HepG2 (cell line): ENCODE measurements at regions not wholly inside any gene's neighbourhood (a gene's known extent, or its start where the extent isn't known, plus 50 kb on each side); places are given as distances from the start of the nearest gene placed in this dataset.

ENCODE experiments used
- ATAC-seq: fragments of 200-7000 bp; cut with Tn5 transposase; 3 replicates; pipeline ENCODE4 v1.9.1; 2020; ENCODE audit warnings: mild to moderate bottlenecking, moderate library complexity
- BruUV-seq: library from RNA; stranded (reverse); fragments of 400-500 nt; replicated peaks from 2 replicates; lab custom pipeline; 2021; lab: Mats Ljungman, UMichigan
- CTCF ChIA-PET: fragments of 300-600 bp; formaldehyde crosslinking; extraction: SDS; loops from one replicate; lab custom pipeline; 2021; ENCODE audit warnings: low total read pairs, inconsistent platforms, low intra/inter-chr PET ratio; lab: Yijun Ruan, JAX
- POLR2A ChIA-PET: fragments of 350-600 bp; sonication (Branson Sonifier 250); formaldehyde crosslinking; loops from one replicate; lab custom pipeline; 2020; ENCODE audit warnings: antibody characterized with exemption, inconsistent platforms; lab: Yijun Ruan, JAX
- DNase-seq: peaks from one replicate; pipeline ENCODE4 v3.0.0-alpha.2; 2015; ENCODE audit warnings: low spot score
- FAIRE-seq: peaks from 3 replicates; lab custom pipeline; 2011; peaks lifted over from hg19 to GRCh38; lab: Jason Lieb, UNC
- H2AFZ ChIP-seq: one replicate; pipeline ENCODE4 v1.6.1; 2011; ENCODE audit warnings: low read length, inconsistent platforms
- H3K27ac ChIP-seq: fragments of 300-600 bp; 3 replicates; pipeline ENCODE4 v1.8.0; 2011; ENCODE audit warnings: mixed run types, mild to moderate bottlenecking, mixed read lengths, low read length, inconsistent platforms; ENCODE audit not compliant: insufficient read depth; ENCODE audit errors: extremely low read length
- H3K27me3 ChIP-seq, 2 experiments: fragments of 200-600 bp in 1 of 2; 2 replicates in 1 of 2; 3 replicates in 1 of 2; pipeline versions ENCODE4 v1.6.0 to v1.8.0; 2011; ENCODE audit warnings: low read length in 2 of 2, mild to moderate bottlenecking in 2 of 2, moderate library complexity in 2 of 2, inconsistent platforms in 1 of 2; ENCODE audit not compliant: insufficient read depth in 2 of 2, control insufficient read depth in 1 of 2
- H3K36me3 ChIP-seq, 2 experiments: fragments of 200-600 bp in 1 of 2; replicated peaks in 1 of 2; 2 replicates in 1 of 2; 3 replicates in 1 of 2; pipeline versions ENCODE4 v1.5.1 to v1.8.0; 2011; ENCODE audit warnings: low read length in 2 of 2, inconsistent platforms in 1 of 2; ENCODE audit not compliant: insufficient read depth in 2 of 2, control insufficient read depth in 1 of 2
- H3K4me1 ChIP-seq: 2 replicates; pipeline ENCODE4 v1.5.1; 2012; ENCODE audit warnings: low read length, inconsistent platforms; ENCODE audit not compliant: insufficient read depth
- H3K4me2 ChIP-seq: 2 replicates; pipeline ENCODE4 v1.6.0; 2011; ENCODE audit warnings: low read depth, low read length, inconsistent platforms
- H3K4me3 ChIP-seq, 3 experiments: fragments of 200-600 bp in 1 of 3; sonication (generic), shearing (Covaris generic) in 1 of 3; replicated peaks in 1 of 3; 2 replicates each; pipeline ENCODE4 v1.5.1; 2011 to 2016; ENCODE audit warnings: low read length in 3 of 3, inconsistent platforms in 2 of 3, low read depth in 2 of 3, mild to moderate bottlenecking in 2 of 3, control low read depth in 1 of 3, mixed read lengths in 1 of 3; ENCODE audit not compliant: insufficient read depth in 1 of 3
- H3K79me2 ChIP-seq: one replicate; pipeline ENCODE4 v1.6.1; 2011; ENCODE audit warnings: low read length, inconsistent platforms; ENCODE audit not compliant: insufficient read depth
- H3K9ac ChIP-seq: 2 replicates; pipeline ENCODE4 v1.6.0; 2011; ENCODE audit warnings: mild to moderate bottlenecking, low read depth, low read length, inconsistent platforms; ENCODE audit not compliant: insufficient read depth
- H3K9me3 ChIP-seq: 2 replicates; pipeline ENCODE4 v1.5.1; 2012; ENCODE audit warnings: mild to moderate bottlenecking, low read length
- H4K20me1 ChIP-seq: 2 replicates; pipeline ENCODE4 v1.6.0; 2011; ENCODE audit warnings: inconsistent platforms, mild to moderate bottlenecking, low read length, moderate library complexity; ENCODE audit not compliant: insufficient read depth
- CBFB ChIP-seq: sonication (generic); formaldehyde crosslinking; IDR thresholded peaks from 2 replicates; pipeline ENCODE4 v1.4.0; 2020; ENCODE audit warnings: missing genetic modification reagents
- DPF2 ChIP-seq: sonication (generic); formaldehyde crosslinking; IDR thresholded peaks from 2 replicates; pipeline ENCODE4 v1.4.0; 2020; ENCODE audit warnings: mild to moderate bottlenecking, low read depth, missing genetic modification reagents, borderline replicate concordance
- ELF4 ChIP-seq: sonication (generic); formaldehyde crosslinking; IDR thresholded peaks from 2 replicates; pipeline ENCODE4 v1.5.0; 2020; ENCODE audit warnings: missing genetic modification reagents, mild to moderate bottlenecking, moderate library complexity, borderline replicate concordance
- KLF12 ChIP-seq: sonication (generic); formaldehyde crosslinking; IDR thresholded peaks from 2 replicates; pipeline ENCODE4 v1.4.0; 2020; ENCODE audit warnings: missing genetic modification reagents, borderline replicate concordance
- MED1 ChIP-seq: sonication (generic); formaldehyde crosslinking; IDR thresholded peaks from 2 replicates; pipeline ENCODE4 v1.4.0; 2020; ENCODE audit warnings: missing genetic modification reagents
- MEIS1 ChIP-seq: sonication (generic); formaldehyde crosslinking; IDR thresholded peaks from 2 replicates; pipeline ENCODE4 v1.9.0; 2021; ENCODE audit warnings: mild to moderate bottlenecking, missing genetic modification reagents, moderate library complexity, borderline replicate concordance
- SIN3A ChIP-seq: IDR thresholded peaks from 2 replicates; pipeline ENCODE4 v1.6.1; 2011; ENCODE audit warnings: low read depth, mild to moderate bottlenecking, control low read depth, low read length, borderline replicate concordance
- SNRNP70 ChIP-seq: fragments of 200-400 bp; formaldehyde crosslinking; IDR thresholded peaks from 2 replicates; pipeline ENCODE4 v1.6.1; 2017; ENCODE audit warnings: mild to moderate bottlenecking, low read depth, low read length, moderate library complexity
- THYN1 ChIP-seq: sonication (generic); formaldehyde crosslinking; IDR thresholded peaks from 2 replicates; pipeline ENCODE4 v1.8.1; 2023; ENCODE audit warnings: low read depth, mild to moderate bottlenecking, moderate library complexity, missing genetic modification reagents, borderline replicate concordance
- TRIM24 ChIP-seq: sonication (generic); formaldehyde crosslinking; IDR thresholded peaks from 2 replicates; pipeline ENCODE4 v1.8.0; 2022; ENCODE audit warnings: mild to moderate bottlenecking, missing genetic modification reagents
- ZBTB1 ChIP-seq: sonication (generic); formaldehyde crosslinking; IDR thresholded peaks from 2 replicates; pipeline ENCODE4 v1.4.0; 2020; ENCODE audit warnings: missing genetic modification reagents, borderline replicate concordance
- ZKSCAN8 ChIP-seq: IDR thresholded peaks from 2 replicates; pipeline ENCODE4 v1.6.1; 2016; ENCODE audit warnings: borderline replicate concordance, missing genetic modification reagents, missing compliant biosample characterization
- ZNF337 ChIP-seq: sonication (generic); formaldehyde crosslinking; IDR thresholded peaks from 2 replicates; pipeline ENCODE4 v1.5.1; 2020; ENCODE audit warnings: missing genetic modification reagents, low read depth, mild to moderate bottlenecking, borderline replicate concordance
- ZNF354B ChIP-seq: sonication (generic); formaldehyde crosslinking; IDR thresholded peaks from 2 replicates; pipeline ENCODE4 v1.8.0; 2022; ENCODE audit warnings: mild to moderate bottlenecking, missing genetic modification reagents
- ZNF382 ChIP-seq: sonication (generic); formaldehyde crosslinking; IDR thresholded peaks from 2 replicates; pipeline ENCODE4 v1.5.0; 2020; ENCODE audit warnings: missing genetic modification reagents, mild to moderate bottlenecking, borderline replicate concordance
- ZNF703 ChIP-seq: sonication (generic); formaldehyde crosslinking; IDR thresholded peaks from 2 replicates; pipeline ENCODE4 v1.5.1; 2020; ENCODE audit warnings: missing genetic modification reagents, mild to moderate bottlenecking, moderate library complexity, borderline replicate concordance
- ZNF776 ChIP-seq: sonication (generic); formaldehyde crosslinking; IDR thresholded peaks from 2 replicates; pipeline ENCODE4 v1.4.0; 2020; ENCODE audit warnings: mild to moderate bottlenecking, missing genetic modification reagents
- WGBS: methylation state at CpG from one replicate; pipeline ENCODE4 v1.1.6; 2017; ENCODE audit warnings: low lambda C conversion rate; 5-methylcytosine and 5-hydroxymethylcytosine counted together
- in situ Hi-C: cut with HindIII; loops from 2 replicates; pipeline ENCODE4 v1.10.0; 2017; ENCODE audit warnings: low pct_unique_long_range_greater_than_20kb; ENCODE audit not compliant: extremely low pct_ligation_motif_present
- intact Hi-C: fragments of 100-400 bp; cut with micrococcal nuclease; formaldehyde crosslinking; loops from one replicate; pipeline ENCODE4 v1.10.0; 2022; ENCODE audit not compliant: unreplicated experiment
- TF ChIP-seq, protein P1 (sequence below): sonication (generic); formaldehyde crosslinking; IDR thresholded peaks from 2 replicates; pipeline ENCODE4 v1.8.0; 2022; ENCODE audit warnings: missing genetic modification reagents, low read depth, mild to moderate bottlenecking, borderline replicate concordance

DNA sequence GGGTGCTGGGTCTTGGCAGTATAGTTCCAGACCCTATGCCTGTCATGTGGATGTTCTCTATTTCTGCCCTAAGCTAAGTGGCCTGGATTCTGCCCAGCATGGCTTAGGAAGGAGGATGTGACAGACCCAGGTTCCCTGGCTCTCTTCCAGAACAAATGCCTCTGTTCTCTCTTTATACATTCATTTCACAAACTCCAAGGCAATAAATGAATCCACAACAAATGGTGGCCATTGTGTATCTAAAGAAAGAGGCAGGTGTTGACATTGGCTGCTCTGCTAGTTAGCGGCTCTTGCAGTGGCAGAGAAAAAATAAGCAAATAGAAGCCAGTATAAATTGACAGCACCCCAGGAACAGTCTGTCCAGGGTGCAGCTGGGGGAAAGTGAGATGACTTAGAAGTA is 298.6 kb downstream of the SUCLG1 start (continued):
- TF ChIP-seq SIN3A (no peak), MEIS1 (no peak), ZKSCAN8 (CRISPR knock-in tag) (no peak), SNRNP70 (no peak), TRIM24 (CRISPR knock-in tag) (no peak), ZNF703 (CRISPR knock-in tag) (no peak)

- POLR2A ChIA-PET, result no interaction called here
- FAIRE-seq, result no peak
Measured at GRCh38 chr2:84158605-84159004, 300.5 kb downstream of the SUCLG1 start.

More at GRCh38 chr2:84158605-84159004, 300.5 kb downstream of the SUCLG1 start:
- DNase-seq (no peak), ATAC-seq (no peak)
- BruUV-seq, result no TSS peak
- CTCF ChIA-PET, result no interaction called here
- in situ Hi-C loops, result no loop called here
- Histone ChIP-seq H3K4me1 (no peaks in the 10 kb centered on the region), H3K79me2 (no peaks in the 10 kb centered on the region), H3K27ac (no peak overlapping the region), H3K27me3 (no peaks in the 10 kb centered on the region), H3K4me3 (no peak overlapping the region), H3K9ac (no peak overlapping the region), H3K4me2 (no peak overlapping the region), H4K20me1 (no peaks in the 10 kb centered on the region), H2AFZ (no peak overlapping the region), H3K36me3 (no peaks in the 10 kb centered on the region), H3K9me3 (no peaks in the 10 kb centered on the region)
- intact Hi-C loops, result no loop called here
- no peak for TF ChIP-seq MED1 (CRISPR knock-in tag)
- no peak for TF ChIP-seq THYN1 (CRISPR knock-in tag)
- TF ChIP-seq ZNF354B (CRISPR knock-in tag), result no peak
- no peak for TF ChIP-seq DPF2
- no peak for TF ChIP-seq ZNF337 (CRISPR knock-in tag)
- TF ChIP-seq ZNF382, result no peak
- TF ChIP-seq CBFB (CRISPR knock-in tag), result no peak
- no peak for TF ChIP-seq ZBTB1 (CRISPR knock-in tag)
- no peak for TF ChIP-seq ZNF776 (CRISPR knock-in tag)
- TF ChIP-seq, protein P1, sequence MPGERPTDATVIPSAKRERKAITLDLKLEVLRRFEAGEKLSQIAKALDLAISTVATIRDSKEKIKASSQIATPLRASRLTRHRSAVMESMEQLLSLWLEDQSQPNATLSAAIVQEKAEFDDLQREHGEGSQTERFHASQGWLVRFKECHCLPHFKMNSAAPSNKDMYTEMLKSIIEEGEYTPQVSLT (CRISPR knock-in tag), result no peak
- no peak for TF ChIP-seq KLF12 (CRISPR knock-in tag)
- TF ChIP-seq ELF4 (CRISPR knock-in tag), result no peak
- WGBS, result 51% methylated on average over 2 of the region's 2 CpGs
